HEK293 (cell line): ENCODE measurements at regions not wholly inside any gene's neighbourhood (a gene's known extent, or its start where the extent isn't known, plus 50 kb on each side); places are given as distances from the start of the nearest gene placed in this dataset.

Experiments
- EGR2 ChIP-seq: fragments of 450-650 bp; formaldehyde crosslinking; IDR thresholded peaks from 2 replicates; pipeline ENCODE4 v1.5.1; 2016; ENCODE audit warnings: low read depth, missing biosample characterization, missing genetic modification characterization
- GLI2 ChIP-seq: fragments of 450-650 bp; formaldehyde crosslinking; IDR thresholded peaks from 2 replicates; pipeline ENCODE4; 2017; ENCODE audit warnings: missing biosample characterization, missing genetic modification characterization, low read depth, borderline replicate concordance
- ZBTB7A ChIP-seq: fragments of 450-650 bp; formaldehyde crosslinking; IDR thresholded peaks from 2 replicates; pipeline ENCODE4 v1.5.1; 2016; ENCODE audit warnings: low read depth, missing biosample characterization, missing genetic modification characterization
- ZNF121 ChIP-seq: fragments of 450-650 bp; formaldehyde crosslinking; IDR thresholded peaks from 2 replicates; pipeline ENCODE4 v1.5.1; 2016; ENCODE audit warnings: missing biosample characterization, missing genetic modification characterization
- ZNF311 ChIP-seq: fragments of 450-650 bp; formaldehyde crosslinking; IDR thresholded peaks from 2 replicates; pipeline ENCODE4 v1.5.1; 2017; ENCODE audit warnings: missing biosample characterization, missing genetic modification characterization, borderline replicate concordance
- ZNF324 ChIP-seq: fragments of 450-650 bp; formaldehyde crosslinking; IDR thresholded peaks from 2 replicates; pipeline ENCODE4 v1.5.1; 2016; ENCODE audit warnings: missing biosample characterization, missing genetic modification characterization
- ZNF335 ChIP-seq: fragments of 450-650 bp; formaldehyde crosslinking; conservative IDR thresholded peaks from 2 replicates; pipeline ENCODE4 v1.5.1; 2016; ENCODE audit warnings: missing biosample characterization, missing genetic modification characterization
- ZNF768 ChIP-seq: fragments of 450-650 bp; formaldehyde crosslinking; IDR thresholded peaks from 2 replicates; pipeline ENCODE4 v1.5.1; 2018; ENCODE audit warnings: missing biosample characterization, mild to moderate bottlenecking, missing genetic modification characterization
- ZNF776 ChIP-seq: fragments of 450-650 bp; formaldehyde crosslinking; IDR thresholded peaks from 2 replicates; pipeline ENCODE4 v1.5.0; 2017; ENCODE audit warnings: missing biosample characterization, missing genetic modification characterization, borderline replicate concordance
- TF ChIP-seq, protein P1 (sequence below): fragments of 450-650 bp; formaldehyde crosslinking; IDR thresholded peaks from 2 replicates; pipeline ENCODE4 v1.5.1; 2016; ENCODE audit warnings: missing biosample characterization, missing genetic modification characterization
- TF ChIP-seq, protein P2 (sequence below): fragments of 450-650 bp; formaldehyde crosslinking; IDR thresholded peaks from 2 replicates; pipeline ENCODE4 v1.5.1; 2016; ENCODE audit warnings: missing biosample characterization, missing genetic modification characterization
- TF ChIP-seq, protein P3 (sequence below): fragments of 450-650 bp; formaldehyde crosslinking; IDR thresholded peaks from 2 replicates; pipeline ENCODE4 v1.5.1; 2016; ENCODE audit warnings: missing biosample characterization, missing genetic modification characterization
- TF ChIP-seq, protein P4 (sequence below): fragments of 450-650 bp; formaldehyde crosslinking; IDR thresholded peaks from 2 replicates; pipeline ENCODE4 v1.5.1; 2016; ENCODE audit warnings: missing biosample characterization, missing genetic modification characterization
- TF ChIP-seq, protein P5 (sequence below): fragments of 450-650 bp; formaldehyde crosslinking; IDR thresholded peaks from 2 replicates; pipeline ENCODE4 v1.5.1; 2016; ENCODE audit warnings: missing biosample characterization, missing genetic modification characterization, low read depth

DNA sequence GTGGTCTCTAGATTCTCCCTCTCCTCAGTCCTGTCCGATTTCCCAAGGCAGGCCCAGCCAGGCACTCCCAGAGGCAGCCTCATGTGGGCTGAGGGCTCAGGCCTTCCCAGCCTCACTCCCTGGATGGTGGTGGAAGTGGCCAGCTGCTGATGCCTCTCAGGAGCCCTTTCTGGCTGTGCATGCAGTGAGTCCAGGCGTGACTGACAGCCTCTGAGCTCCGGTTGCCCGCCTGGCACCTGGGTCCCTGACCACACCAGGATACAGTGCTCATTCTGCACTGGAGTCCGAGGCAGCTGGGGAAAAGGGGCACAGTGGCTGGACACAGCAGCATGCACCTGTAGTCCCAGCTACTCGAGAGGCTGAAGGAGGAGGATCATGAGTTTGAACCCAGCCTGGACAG, 132.6 kb downstream of the CUL2 start:
- TF ChIP-seq, protein P1, sequence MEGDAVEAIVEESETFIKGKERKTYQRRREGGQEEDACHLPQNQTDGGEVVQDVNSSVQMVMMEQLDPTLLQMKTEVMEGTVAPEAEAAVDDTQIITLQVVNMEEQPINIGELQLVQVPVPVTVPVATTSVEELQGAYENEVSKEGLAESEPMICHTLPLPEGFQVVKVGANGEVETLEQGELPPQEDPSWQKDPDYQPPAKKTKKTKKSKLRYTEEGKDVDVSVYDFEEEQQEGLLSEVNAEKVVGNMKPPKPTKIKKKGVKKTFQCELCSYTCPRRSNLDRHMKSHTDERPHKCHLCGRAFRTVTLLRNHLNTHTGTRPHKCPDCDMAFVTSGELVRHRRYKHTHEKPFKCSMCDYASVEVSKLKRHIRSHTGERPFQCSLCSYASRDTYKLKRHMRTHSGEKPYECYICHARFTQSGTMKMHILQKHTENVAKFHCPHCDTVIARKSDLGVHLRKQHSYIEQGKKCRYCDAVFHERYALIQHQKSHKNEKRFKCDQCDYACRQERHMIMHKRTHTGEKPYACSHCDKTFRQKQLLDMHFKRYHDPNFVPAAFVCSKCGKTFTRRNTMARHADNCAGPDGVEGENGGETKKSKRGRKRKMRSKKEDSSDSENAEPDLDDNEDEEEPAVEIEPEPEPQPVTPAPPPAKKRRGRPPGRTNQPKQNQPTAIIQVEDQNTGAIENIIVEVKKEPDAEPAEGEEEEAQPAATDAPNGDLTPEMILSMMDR = no peak
- TF ChIP-seq ZNF121 = no peak
- no peak for TF ChIP-seq ZBTB7A
- TF ChIP-seq, protein P2, sequence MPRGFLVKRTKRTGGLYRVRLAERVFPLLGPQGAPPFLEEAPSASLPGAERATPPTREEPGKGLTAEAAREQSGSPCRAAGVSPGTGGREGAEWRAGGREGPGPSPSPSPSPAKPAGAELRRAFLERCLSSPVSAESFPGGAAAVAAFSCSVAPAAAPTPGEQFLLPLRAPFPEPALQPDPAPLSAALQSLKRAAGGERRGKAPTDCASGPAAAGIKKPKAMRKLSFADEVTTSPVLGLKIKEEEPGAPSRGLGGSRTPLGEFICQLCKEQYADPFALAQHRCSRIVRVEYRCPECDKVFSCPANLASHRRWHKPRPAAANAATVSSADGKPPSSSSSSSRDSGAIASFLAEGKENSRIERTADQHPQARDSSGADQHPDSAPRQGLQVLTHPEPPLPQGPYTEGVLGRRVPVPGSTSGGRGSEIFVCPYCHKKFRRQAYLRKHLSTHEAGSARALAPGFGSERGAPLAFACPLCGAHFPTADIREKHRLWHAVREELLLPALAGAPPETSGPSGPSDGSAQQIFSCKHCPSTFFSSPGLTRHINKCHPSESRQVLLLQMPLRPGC (tag by site-specific recombination) = no peak
- no peak for TF ChIP-seq GLI2 (tag by site-specific recombination)
- TF ChIP-seq ZNF311 (tag by site-specific recombination) = no peak
- TF ChIP-seq, protein P3, sequence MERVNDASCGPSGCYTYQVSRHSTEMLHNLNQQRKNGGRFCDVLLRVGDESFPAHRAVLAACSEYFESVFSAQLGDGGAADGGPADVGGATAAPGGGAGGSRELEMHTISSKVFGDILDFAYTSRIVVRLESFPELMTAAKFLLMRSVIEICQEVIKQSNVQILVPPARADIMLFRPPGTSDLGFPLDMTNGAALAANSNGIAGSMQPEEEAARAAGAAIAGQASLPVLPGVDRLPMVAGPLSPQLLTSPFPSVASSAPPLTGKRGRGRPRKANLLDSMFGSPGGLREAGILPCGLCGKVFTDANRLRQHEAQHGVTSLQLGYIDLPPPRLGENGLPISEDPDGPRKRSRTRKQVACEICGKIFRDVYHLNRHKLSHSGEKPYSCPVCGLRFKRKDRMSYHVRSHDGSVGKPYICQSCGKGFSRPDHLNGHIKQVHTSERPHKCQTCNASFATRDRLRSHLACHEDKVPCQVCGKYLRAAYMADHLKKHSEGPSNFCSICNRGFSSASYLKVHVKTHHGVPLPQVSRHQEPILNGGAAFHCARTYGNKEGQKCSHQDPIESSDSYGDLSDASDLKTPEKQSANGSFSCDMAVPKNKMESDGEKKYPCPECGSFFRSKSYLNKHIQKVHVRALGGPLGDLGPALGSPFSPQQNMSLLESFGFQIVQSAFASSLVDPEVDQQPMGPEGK (tag by site-specific recombination) = no peak
- no peak for TF ChIP-seq ZNF324 (tag by site-specific recombination)
- TF ChIP-seq, protein P4, sequence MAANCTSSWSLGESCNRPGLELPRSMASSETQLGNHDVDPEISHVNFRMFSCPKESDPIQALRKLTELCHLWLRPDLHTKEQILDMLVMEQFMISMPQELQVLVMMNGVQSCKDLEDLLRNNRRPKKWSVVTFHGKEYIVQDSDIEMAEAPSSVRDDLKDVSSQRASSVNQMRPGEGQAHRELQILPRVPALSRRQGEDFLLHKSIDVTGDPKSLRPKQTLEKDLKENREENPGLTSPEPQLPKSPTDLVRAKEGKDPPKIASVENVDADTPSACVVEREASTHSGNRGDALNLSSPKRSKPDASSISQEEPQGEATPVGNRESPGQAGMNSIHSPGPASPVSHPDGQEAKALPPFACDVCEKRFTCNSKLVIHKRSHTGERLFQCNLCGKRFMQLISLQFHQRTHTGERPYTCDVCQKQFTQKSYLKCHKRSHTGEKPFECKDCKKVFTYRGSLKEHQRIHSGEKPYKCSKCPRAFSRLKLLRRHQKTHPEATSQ (tag by site-specific recombination) = no peak
- TF ChIP-seq, protein P5, sequence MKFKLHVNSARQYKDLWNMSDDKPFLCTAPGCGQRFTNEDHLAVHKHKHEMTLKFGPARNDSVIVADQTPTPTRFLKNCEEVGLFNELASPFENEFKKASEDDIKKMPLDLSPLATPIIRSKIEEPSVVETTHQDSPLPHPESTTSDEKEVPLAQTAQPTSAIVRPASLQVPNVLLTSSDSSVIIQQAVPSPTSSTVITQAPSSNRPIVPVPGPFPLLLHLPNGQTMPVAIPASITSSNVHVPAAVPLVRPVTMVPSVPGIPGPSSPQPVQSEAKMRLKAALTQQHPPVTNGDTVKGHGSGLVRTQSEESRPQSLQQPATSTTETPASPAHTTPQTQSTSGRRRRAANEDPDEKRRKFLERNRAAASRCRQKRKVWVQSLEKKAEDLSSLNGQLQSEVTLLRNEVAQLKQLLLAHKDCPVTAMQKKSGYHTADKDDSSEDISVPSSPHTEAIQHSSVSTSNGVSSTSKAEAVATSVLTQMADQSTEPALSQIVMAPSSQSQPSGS (tag by site-specific recombination) = no peak
- TF ChIP-seq ZNF776 (tag by site-specific recombination) = no peak
- TF ChIP-seq ZNF335 (tag by site-specific recombination) = no peak
- no peak for TF ChIP-seq EGR2
- TF ChIP-seq ZNF768 (tag by site-specific recombination) = no peak
